MM.1S (cell line): ENCODE measurements at regions not wholly inside any gene's neighbourhood (a gene's known extent, or its start where the extent isn't known, plus 50 kb on each side); places are given as distances from the start of the nearest gene placed in this dataset.

ENCODE experiments used
- DNase-seq: peaks from one replicate; pipeline ENCODE4 v3.0.0-alpha.2; 2015
- H2AFZ ChIP-seq: fragments of 300-600 bp; sonication (generic); 2 replicates; pipeline ENCODE4 v1.6.0; 2016; ENCODE audit warnings: antibody characterized with exemption, low read length
- H3F3A ChIP-seq: fragments of 300-600 bp; sonication (generic); 2 replicates; pipeline ENCODE4 v1.6.1; 2016; ENCODE audit warnings: mild to moderate bottlenecking, antibody characterized with exemption, low read length, moderate library complexity, mixed read lengths; ENCODE audit not compliant: insufficient read depth
- H3K27ac ChIP-seq: fragments of 300-600 bp; sonication (generic); 2 replicates; pipeline ENCODE4 v1.5.1; 2016; ENCODE audit warnings: mild to moderate bottlenecking, low read length
- H3K27me3 ChIP-seq: fragments of 300-600 bp; sonication (generic); replicated peaks from 2 replicates; pipeline ENCODE4 v1.6.0; 2016; ENCODE audit warnings: low read length; ENCODE audit not compliant: insufficient read depth
- H3K36me3 ChIP-seq: fragments of 300-600 bp; sonication (generic); replicated peaks from 2 replicates; pipeline ENCODE4 v1.6.1; 2016; ENCODE audit warnings: mild to moderate bottlenecking, low read length, mixed read lengths; ENCODE audit not compliant: insufficient read depth
- H3K4me1 ChIP-seq: fragments of 300-600 bp; sonication (generic); 2 replicates; pipeline ENCODE4 v1.6.1; 2016; ENCODE audit warnings: low read length, mixed read lengths
- H3K4me2 ChIP-seq: fragments of 300-600 bp; sonication (generic); 2 replicates; pipeline ENCODE4 v1.6.0; 2016; ENCODE audit warnings: low read depth, low read length
- H3K4me3 ChIP-seq: fragments of 300-600 bp; sonication (generic); 2 replicates; pipeline ENCODE4 v1.5.1; 2016; ENCODE audit warnings: low read length, mixed read lengths
- H3K79me2 ChIP-seq: fragments of 300-600 bp; sonication (generic); 2 replicates; pipeline ENCODE4 v1.6.1; 2016; ENCODE audit warnings: mixed run types, low read length, mixed read lengths
- H3K9ac ChIP-seq: fragments of 300-600 bp; sonication (generic); 2 replicates; pipeline ENCODE4 v1.6.1; 2016; ENCODE audit warnings: low read length, mixed read lengths
- H3K9me2 ChIP-seq: fragments of 300-600 bp; sonication (generic); replicated peaks from 2 replicates; pipeline ENCODE4 v1.6.1; 2016; ENCODE audit warnings: mild to moderate bottlenecking, low read length, mixed read lengths; ENCODE audit not compliant: insufficient read depth
- H3K9me3 ChIP-seq: fragments of 300-600 bp; sonication (generic); replicated peaks from 2 replicates; pipeline ENCODE4 v1.6.1; 2016; ENCODE audit warnings: mild to moderate bottlenecking, low read length, mixed read lengths; ENCODE audit not compliant: insufficient read depth
- H4K20me1 ChIP-seq: fragments of 300-600 bp; sonication (generic); 2 replicates; pipeline ENCODE4 v1.6.1; 2016; ENCODE audit warnings: mild to moderate bottlenecking, low read length, moderate library complexity, mixed read lengths; ENCODE audit not compliant: insufficient read depth
- EZH2 ChIP-seq: fragments of 300-600 bp; sonication (generic); optimal IDR thresholded peaks from 2 replicates; pipeline ENCODE3; 2017; ENCODE audit warnings: low read depth, mild to moderate bottlenecking, antibody characterized with exemption, low read length, mixed read lengths
- EZH2phosphoT487 ChIP-seq: fragments of 300-600 bp; sonication (generic); IDR thresholded peaks from 2 replicates; pipeline ENCODE4 v1.6.1; 2018; ENCODE audit warnings: antibody characterized with exemption, low read length
- TF ChIP-seq, protein P1 (sequence below): fragments of 300-600 bp; sonication (generic); IDR thresholded peaks from 2 replicates; pipeline ENCODE4 v1.5.1; 2016; ENCODE audit warnings: antibody characterized with exemption, low read length, mixed read lengths

- no peak for TF ChIP-seq EZH2phosphoT487
- TF ChIP-seq, protein P1, sequence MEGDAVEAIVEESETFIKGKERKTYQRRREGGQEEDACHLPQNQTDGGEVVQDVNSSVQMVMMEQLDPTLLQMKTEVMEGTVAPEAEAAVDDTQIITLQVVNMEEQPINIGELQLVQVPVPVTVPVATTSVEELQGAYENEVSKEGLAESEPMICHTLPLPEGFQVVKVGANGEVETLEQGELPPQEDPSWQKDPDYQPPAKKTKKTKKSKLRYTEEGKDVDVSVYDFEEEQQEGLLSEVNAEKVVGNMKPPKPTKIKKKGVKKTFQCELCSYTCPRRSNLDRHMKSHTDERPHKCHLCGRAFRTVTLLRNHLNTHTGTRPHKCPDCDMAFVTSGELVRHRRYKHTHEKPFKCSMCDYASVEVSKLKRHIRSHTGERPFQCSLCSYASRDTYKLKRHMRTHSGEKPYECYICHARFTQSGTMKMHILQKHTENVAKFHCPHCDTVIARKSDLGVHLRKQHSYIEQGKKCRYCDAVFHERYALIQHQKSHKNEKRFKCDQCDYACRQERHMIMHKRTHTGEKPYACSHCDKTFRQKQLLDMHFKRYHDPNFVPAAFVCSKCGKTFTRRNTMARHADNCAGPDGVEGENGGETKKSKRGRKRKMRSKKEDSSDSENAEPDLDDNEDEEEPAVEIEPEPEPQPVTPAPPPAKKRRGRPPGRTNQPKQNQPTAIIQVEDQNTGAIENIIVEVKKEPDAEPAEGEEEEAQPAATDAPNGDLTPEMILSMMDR, result no peak
- TF ChIP-seq EZH2, result no peak
- Histone ChIP-seq H3K4me2 (no peak overlapping the region), H3K27me3 (peaks cover 55% of the 10 kb centered on the region), H3F3A (peaks cover 18% of the 10 kb centered on the region), H3K79me2 (no peaks in the 10 kb centered on the region), H4K20me1 (no peaks in the 10 kb centered on the region), H3K36me3 (no peaks in the 10 kb centered on the region), H3K4me3 (no peak overlapping the region), H3K9me2 (no peaks in the 10 kb centered on the region), H3K9ac (no peak overlapping the region), H3K27ac (no peak overlapping the region), H3K4me1 (peaks cover 16% of the 10 kb centered on the region), H3K9me3 (no peaks in the 10 kb centered on the region), H2AFZ (no peak overlapping the region)
- no peak for DNase-seq
Measured at GRCh38 chr2:37855283-37856041, 69.6 kb upstream of the RMDN2 start.

DNA sequence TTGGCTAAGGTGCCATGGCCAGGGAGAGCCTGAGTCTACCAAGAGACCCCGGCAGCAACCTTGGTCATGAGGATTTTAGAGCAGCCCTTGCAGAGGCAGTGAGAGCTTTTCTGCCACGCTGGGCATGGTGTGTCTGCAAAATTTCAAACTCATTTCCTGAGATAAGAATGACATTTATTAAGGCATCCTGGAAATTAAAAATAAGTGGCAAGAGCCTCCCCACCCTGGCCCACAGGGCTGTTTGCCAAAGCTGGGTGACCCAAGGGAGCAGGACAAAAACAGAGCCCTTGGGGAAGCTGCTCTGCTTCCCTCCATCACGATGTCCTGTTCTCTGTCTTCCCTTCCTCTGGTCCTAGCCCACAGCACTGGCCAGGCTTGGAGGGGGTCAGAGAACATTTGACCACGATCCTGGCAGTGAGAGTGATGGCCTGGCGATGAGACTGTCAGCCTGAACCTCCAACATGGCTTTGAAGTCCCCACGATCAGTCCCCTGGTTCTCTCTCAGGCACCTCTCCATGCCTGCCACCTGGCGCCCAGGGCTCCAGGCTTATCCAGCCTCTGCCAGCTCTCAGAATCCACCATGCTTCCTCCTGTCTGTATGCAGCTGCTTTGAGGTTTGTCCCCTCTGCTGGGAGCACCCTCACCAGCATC, 68.9 kb upstream of the RMDN2 start:
- Histone ChIP-seq H3K27me3 (peaks cover 53% of the 10 kb centered on the region), H3K27ac (no peak overlapping the region), H3K36me3 (no peaks in the 10 kb centered on the region), H3F3A (peaks cover 15% of the 10 kb centered on the region), H3K4me3 (no peak overlapping the region), H3K79me2 (no peaks in the 10 kb centered on the region), H4K20me1 (no peaks in the 10 kb centered on the region), H3K9me2 (no peaks in the 10 kb centered on the region), H3K9ac (no peak overlapping the region), H3K4me2 (no peak overlapping the region), H2AFZ (no peak overlapping the region), H3K9me3 (no peaks in the 10 kb centered on the region), H3K4me1 (peaks cover 13% of the 10 kb centered on the region)
- no peak for DNase-seq
- TF ChIP-seq EZH2, result no peak
- no peak for TF ChIP-seq EZH2phosphoT487
- TF ChIP-seq, protein P1, result no peak

GRCh38 chr2:37857575-37858399, 67.3 kb upstream of the RMDN2 start:
- no peak overlapping the region for H3K9ac ChIP-seq
- no peaks in the 10 kb centered on the region for H3K4me1 ChIP-seq
- H3K9me2 ChIP-seq, result no peaks in the 10 kb centered on the region
- no peaks in the 10 kb centered on the region for H3K79me2 ChIP-seq
- H3K27me3 ChIP-seq, result peaks cover 48% of the 10 kb centered on the region
- H3K27ac ChIP-seq, result no peak overlapping the region
- DNase-seq, result no peak
- H3K36me3 ChIP-seq, result no peaks in the 10 kb centered on the region
- H3F3A ChIP-seq, result no peaks in the 10 kb centered on the region
- no peak overlapping the region for H3K4me3 ChIP-seq
- no peak overlapping the region for H3K4me2 ChIP-seq
- TF ChIP-seq, protein P1, result no peak
- TF ChIP-seq EZH2 (no peak), EZH2phosphoT487 (no peak)
- no peaks in the 10 kb centered on the region for H3K9me3 ChIP-seq
- H2AFZ ChIP-seq, result no peak overlapping the region
- H4K20me1 ChIP-seq, result no peaks in the 10 kb centered on the region
